GM23338 (cell line): ENCODE measurements at regions not wholly inside any gene's neighbourhood (a gene's known extent, or its start where the extent isn't known, plus 50 kb on each side); places are given as distances from the start of the nearest gene placed in this dataset.

Source experiments
- ATAC-seq: fragments of 200-7000 bp; cut with Tn5 transposase; 3 replicates; pipeline ENCODE4 v1.9.1; 2020
- DNase-seq: peaks from one replicate; pipeline ENCODE4 v3.0.0-alpha.2; 2015; ENCODE audit warnings: low spot score
- H2AFZ ChIP-seq: fragments of 200-600 bp; sonication (generic); 2 replicates; pipeline ENCODE4 v1.8.0; 2016; ENCODE audit warnings: antibody characterized with exemption, mild to moderate bottlenecking, moderate library complexity
- H3F3A ChIP-seq: fragments of 200-600 bp; sonication (generic); replicated peaks from 2 replicates; pipeline ENCODE4 v1.8.0; 2017; ENCODE audit warnings: antibody characterized with exemption, mixed run types, low read depth
- H3K27ac ChIP-seq: fragments of 200-600 bp; sonication (generic); 2 replicates; pipeline ENCODE4 v1.6.1; 2016; ENCODE audit warnings: low read depth
- H3K27me3 ChIP-seq: fragments of 200-600 bp; sonication (generic); 2 replicates; pipeline ENCODE4 v1.8.0; 2016; ENCODE audit warnings: mild to moderate bottlenecking, mixed run types, moderate library complexity; ENCODE audit not compliant: insufficient read depth
- H3K36me3 ChIP-seq: fragments of 200-600 bp; sonication (generic); 2 replicates; pipeline ENCODE4 v1.8.0; 2016; ENCODE audit warnings: mild to moderate bottlenecking; ENCODE audit not compliant: insufficient read depth
- H3K4me1 ChIP-seq: fragments of 200-600 bp; sonication (generic); 2 replicates; pipeline ENCODE4 v1.8.0; 2016; ENCODE audit warnings: mild to moderate bottlenecking, moderate library complexity; ENCODE audit not compliant: insufficient read depth
- H3K4me2 ChIP-seq: fragments of 200-600 bp; sonication (generic); 2 replicates; pipeline ENCODE4 v1.7.1; 2017; ENCODE audit warnings: mixed run types
- H3K4me3 ChIP-seq: fragments of 200-600 bp; sonication (generic); 2 replicates; pipeline ENCODE4 v1.6.1; 2016; ENCODE audit warnings: mixed run types
- H3K79me2 ChIP-seq: fragments of 200-600 bp; sonication (generic); replicated peaks from 2 replicates; pipeline ENCODE4 v1.8.0; 2017; ENCODE audit warnings: mild to moderate bottlenecking; ENCODE audit not compliant: insufficient read depth
- H3K9me2 ChIP-seq: fragments of 200-600 bp; sonication (generic); 2 replicates; pipeline ENCODE4 v1.8.0; 2017; ENCODE audit not compliant: insufficient read depth
- H4K20me1 ChIP-seq: fragments of 200-600 bp; sonication (generic); replicated peaks from 2 replicates; pipeline ENCODE4 v1.8.0; 2017; ENCODE audit warnings: mild to moderate bottlenecking; ENCODE audit not compliant: insufficient read depth
- H3K27ac Mint-ChIP-seq: 2 replicates; pipeline ENCODE4 v1.8.0; 2020; ENCODE audit warnings: inconsistent platforms, mild to moderate bottlenecking, moderate library complexity, mixed read lengths
- H3K27me3 Mint-ChIP-seq: 3 replicates; pipeline ENCODE4 v1.8.0; 2022; ENCODE audit warnings: low read depth, mild to moderate bottlenecking, moderate library complexity, mixed read lengths, inconsistent platforms; ENCODE audit not compliant: insufficient read depth, poor library complexity
- H3K36me3 Mint-ChIP-seq: 3 replicates; pipeline ENCODE4 v1.8.0; 2021; ENCODE audit warnings: low read depth, mild to moderate bottlenecking, inconsistent platforms, moderate library complexity, mixed read lengths
- H3K4me1 Mint-ChIP-seq: 3 replicates; pipeline ENCODE4 v1.8.0; 2020; ENCODE audit warnings: mild to moderate bottlenecking, inconsistent platforms, mixed read lengths
- H3K4me3 Mint-ChIP-seq: 3 replicates; pipeline ENCODE4 v1.8.0; 2021; ENCODE audit warnings: moderate library complexity, mild to moderate bottlenecking, inconsistent platforms, mixed read lengths
- H3K9me3 Mint-ChIP-seq: 3 replicates; pipeline ENCODE4 v1.8.0; 2020; ENCODE audit warnings: moderate library complexity, mild to moderate bottlenecking, inconsistent platforms, mixed read lengths
- CREB1 ChIP-seq: fragments of 250-450 bp; sonication (Bioruptor Pico); IDR thresholded peaks from 2 replicates; pipeline ENCODE4 v1.5.0; 2020; ENCODE audit warnings: low read depth, mild to moderate bottlenecking, moderate library complexity
- JUNB ChIP-seq: IDR thresholded peaks from one replicate; pipeline ENCODE4 v1.6.1; 2016; ENCODE audit warnings: antibody characterized with exemption; ENCODE audit not compliant: unreplicated experiment
- POLR2AphosphoS5 ChIP-seq: IDR thresholded peaks from 2 replicates; pipeline ENCODE4 v1.6.1; 2016; ENCODE audit warnings: antibody characterized with exemption, low read depth
- STAT1 ChIP-seq: IDR thresholded peaks from one replicate; pipeline ENCODE4 v1.6.1; 2016; ENCODE audit warnings: antibody characterized with exemption; ENCODE audit not compliant: unreplicated experiment
- ZNF114 ChIP-seq: fragments of 250-450 bp; sonication (Bioruptor Pico); IDR thresholded peaks from 2 replicates; pipeline ENCODE4 v1.5.0; 2020; ENCODE audit warnings: mild to moderate bottlenecking, moderate library complexity
- ZNF331 ChIP-seq: fragments of 250-450 bp; sonication (Bioruptor Pico); IDR thresholded peaks from 2 replicates; pipeline ENCODE4 v1.5.0; 2020; ENCODE audit warnings: low read depth, mild to moderate bottlenecking, moderate library complexity
- TF ChIP-seq, protein P1 (sequence below), 2 experiments: fragments of 200-600 bp in 1 of 2; sonication (generic) in 1 of 2; conservative IDR thresholded peaks; 2 replicates each; pipeline versions ENCODE4 v1.5.1 to v1.6.1; 2016 to 2017; ENCODE audit warnings: antibody characterized with exemption in 2 of 2, low read depth in 2 of 2, mild to moderate bottlenecking in 2 of 2, moderate library complexity in 1 of 2
- TF ChIP-seq, protein P2 (sequence below): fragments of 250-450 bp; sonication (Bioruptor Pico); IDR thresholded peaks from 2 replicates; pipeline ENCODE4 v1.5.0; 2020; ENCODE audit warnings: mild to moderate bottlenecking, moderate library complexity
- TF ChIP-seq, protein P3 (sequence below): IDR thresholded peaks from one replicate; pipeline ENCODE4 v1.6.1; 2018; ENCODE audit warnings: antibody characterized with exemption; ENCODE audit not compliant: unreplicated experiment
- TF ChIP-seq, protein P4 (sequence below): IDR thresholded peaks from 2 replicates; pipeline ENCODE4 v1.6.1; 2016; ENCODE audit warnings: antibody characterized with exemption

DNA sequence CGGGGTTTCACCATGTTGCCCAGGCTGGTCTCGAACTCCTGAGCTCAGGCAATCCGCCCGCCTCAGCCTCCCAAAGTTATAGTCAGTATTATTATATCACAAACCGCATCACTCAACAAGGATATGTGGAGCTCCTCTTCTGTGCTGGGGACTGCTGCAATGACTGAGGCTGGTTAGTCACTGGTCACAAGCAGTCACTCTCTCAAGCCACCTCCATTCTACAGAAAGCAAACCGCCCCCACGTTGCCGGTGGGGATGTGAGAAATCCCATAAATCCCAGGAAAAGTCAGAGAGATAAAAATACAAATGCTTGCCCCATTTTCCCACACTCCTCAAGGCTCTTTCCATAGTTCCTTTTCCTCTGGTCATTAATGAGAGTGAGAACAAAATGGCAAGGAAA, 155.7 kb downstream of the ADSS2 start:
- Histone ChIP-seq H2AFZ (no peak overlapping the region; the same call in 1 of the 2 replicates), H3K36me3 (no peaks in the 10 kb centered on the region), H3K4me1 (no peaks in the 10 kb centered on the region), H3K9me2 (no peaks in the 10 kb centered on the region), H3K27ac (no peak overlapping the region), H3K4me3 (no peak overlapping the region), H3K79me2 (no peaks in the 10 kb centered on the region), H3F3A (no peaks in the 10 kb centered on the region), H3K4me2 (no peak overlapping the region), H3K27me3 (no peaks in the 10 kb centered on the region), H4K20me1 (no peaks in the 10 kb centered on the region)
- Mint-ChIP-seq H3K9me3 (no peaks in the 10 kb centered on the region), H3K4me3 (no peak overlapping the region), H3K36me3 (no peaks in the 10 kb centered on the region), H3K27ac (no peak overlapping the region; the same call in 1 of the 2 replicates), H3K4me1 (peaks cover 4% of the 10 kb centered on the region; the same call in 1 of the 3 replicates), H3K27me3 (peaks cover 2% of the 10 kb centered on the region)
- TF ChIP-seq ZNF331 (CRISPR knock-in tag) (no peak), JUNB (no peak), ZNF114 (CRISPR knock-in tag) (no peak), CREB1 (CRISPR knock-in tag) (no peak), POLR2AphosphoS5 (no peak), STAT1 (no peak)
- TF ChIP-seq, protein P1, sequence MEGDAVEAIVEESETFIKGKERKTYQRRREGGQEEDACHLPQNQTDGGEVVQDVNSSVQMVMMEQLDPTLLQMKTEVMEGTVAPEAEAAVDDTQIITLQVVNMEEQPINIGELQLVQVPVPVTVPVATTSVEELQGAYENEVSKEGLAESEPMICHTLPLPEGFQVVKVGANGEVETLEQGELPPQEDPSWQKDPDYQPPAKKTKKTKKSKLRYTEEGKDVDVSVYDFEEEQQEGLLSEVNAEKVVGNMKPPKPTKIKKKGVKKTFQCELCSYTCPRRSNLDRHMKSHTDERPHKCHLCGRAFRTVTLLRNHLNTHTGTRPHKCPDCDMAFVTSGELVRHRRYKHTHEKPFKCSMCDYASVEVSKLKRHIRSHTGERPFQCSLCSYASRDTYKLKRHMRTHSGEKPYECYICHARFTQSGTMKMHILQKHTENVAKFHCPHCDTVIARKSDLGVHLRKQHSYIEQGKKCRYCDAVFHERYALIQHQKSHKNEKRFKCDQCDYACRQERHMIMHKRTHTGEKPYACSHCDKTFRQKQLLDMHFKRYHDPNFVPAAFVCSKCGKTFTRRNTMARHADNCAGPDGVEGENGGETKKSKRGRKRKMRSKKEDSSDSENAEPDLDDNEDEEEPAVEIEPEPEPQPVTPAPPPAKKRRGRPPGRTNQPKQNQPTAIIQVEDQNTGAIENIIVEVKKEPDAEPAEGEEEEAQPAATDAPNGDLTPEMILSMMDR (conservative IDR thresholded peaks at IDR 0.05; ENCODE audit: low read depth in 2 of 2), result no peak
- TF ChIP-seq, protein P2, sequence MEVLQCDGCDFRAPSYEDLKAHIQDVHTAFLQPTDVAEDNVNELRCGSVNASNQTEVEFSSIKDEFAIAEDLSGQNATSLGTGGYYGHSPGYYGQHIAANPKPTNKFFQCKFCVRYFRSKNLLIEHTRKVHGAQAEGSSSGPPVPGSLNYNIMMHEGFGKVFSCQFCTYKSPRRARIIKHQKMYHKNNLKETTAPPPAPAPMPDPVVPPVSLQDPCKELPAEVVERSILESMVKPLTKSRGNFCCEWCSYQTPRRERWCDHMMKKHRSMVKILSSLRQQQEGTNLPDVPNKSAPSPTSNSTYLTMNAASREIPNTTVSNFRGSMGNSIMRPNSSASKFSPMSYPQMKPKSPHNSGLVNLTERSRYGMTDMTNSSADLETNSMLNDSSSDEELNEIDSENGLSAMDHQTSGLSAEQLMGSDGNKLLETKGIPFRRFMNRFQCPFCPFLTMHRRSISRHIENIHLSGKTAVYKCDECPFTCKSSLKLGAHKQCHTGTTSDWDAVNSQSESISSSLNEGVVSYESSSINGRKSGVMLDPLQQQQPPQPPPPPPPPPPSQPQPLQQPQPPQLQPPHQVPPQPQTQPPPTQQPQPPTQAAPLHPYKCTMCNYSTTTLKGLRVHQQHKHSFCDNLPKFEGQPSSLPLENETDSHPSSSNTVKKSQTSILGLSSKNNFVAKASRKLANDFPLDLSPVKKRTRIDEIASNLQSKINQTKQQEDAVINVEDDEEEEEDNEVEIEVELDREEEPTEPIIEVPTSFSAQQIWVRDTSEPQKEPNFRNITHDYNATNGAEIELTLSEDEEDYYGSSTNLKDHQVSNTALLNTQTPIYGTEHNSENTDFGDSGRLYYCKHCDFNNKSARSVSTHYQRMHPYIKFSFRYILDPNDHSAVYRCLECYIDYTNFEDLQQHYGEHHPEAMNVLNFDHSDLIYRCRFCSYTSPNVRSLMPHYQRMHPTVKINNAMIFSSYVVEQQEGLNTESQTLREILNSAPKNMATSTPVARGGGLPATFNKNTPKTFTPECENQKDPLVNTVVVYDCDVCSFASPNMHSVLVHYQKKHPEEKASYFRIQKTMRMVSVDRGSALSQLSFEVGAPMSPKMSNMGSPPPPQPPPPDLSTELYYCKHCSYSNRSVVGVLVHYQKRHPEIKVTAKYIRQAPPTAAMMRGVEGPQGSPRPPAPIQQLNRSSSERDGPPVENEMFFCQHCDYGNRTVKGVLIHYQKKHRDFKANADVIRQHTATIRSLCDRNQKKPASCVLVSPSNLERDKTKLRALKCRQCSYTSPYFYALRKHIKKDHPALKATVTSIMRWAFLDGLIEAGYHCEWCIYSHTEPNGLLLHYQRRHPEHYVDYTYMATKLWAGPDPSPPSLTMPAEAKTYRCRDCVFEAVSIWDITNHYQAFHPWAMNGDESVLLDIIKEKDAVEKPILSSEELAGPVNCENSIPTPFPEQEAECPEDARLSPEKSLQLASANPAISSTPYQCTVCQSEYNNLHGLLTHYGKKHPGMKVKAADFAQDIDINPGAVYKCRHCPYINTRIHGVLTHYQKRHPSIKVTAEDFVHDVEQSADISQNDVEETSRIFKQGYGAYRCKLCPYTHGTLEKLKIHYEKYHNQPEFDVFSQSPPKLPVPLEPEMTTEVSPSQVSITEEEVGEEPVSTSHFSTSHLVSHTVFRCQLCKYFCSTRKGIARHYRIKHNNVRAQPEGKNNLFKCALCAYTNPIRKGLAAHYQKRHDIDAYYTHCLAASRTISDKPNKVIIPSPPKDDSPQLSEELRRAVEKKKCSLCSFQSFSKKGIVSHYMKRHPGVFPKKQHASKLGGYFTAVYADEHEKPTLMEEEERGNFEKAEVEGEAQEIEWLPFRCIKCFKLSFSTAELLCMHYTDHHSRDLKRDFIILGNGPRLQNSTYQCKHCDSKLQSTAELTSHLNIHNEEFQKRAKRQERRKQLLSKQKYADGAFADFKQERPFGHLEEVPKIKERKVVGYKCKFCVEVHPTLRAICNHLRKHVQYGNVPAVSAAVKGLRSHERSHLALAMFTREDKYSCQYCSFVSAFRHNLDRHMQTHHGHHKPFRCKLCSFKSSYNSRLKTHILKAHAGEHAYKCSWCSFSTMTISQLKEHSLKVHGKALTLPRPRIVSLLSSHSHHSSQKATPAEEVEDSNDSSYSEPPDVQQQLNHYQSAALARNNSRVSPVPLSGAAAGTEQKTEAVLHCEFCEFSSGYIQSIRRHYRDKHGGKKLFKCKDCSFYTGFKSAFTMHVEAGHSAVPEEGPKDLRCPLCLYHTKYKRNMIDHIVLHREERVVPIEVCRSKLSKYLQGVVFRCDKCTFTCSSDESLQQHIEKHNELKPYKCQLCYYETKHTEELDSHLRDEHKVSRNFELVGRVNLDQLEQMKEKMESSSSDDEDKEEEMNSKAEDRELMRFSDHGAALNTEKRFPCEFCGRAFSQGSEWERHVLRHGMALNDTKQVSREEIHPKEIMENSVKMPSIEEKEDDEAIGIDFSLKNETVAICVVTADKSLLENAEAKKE, result no peak
- TF ChIP-seq, protein P3, sequence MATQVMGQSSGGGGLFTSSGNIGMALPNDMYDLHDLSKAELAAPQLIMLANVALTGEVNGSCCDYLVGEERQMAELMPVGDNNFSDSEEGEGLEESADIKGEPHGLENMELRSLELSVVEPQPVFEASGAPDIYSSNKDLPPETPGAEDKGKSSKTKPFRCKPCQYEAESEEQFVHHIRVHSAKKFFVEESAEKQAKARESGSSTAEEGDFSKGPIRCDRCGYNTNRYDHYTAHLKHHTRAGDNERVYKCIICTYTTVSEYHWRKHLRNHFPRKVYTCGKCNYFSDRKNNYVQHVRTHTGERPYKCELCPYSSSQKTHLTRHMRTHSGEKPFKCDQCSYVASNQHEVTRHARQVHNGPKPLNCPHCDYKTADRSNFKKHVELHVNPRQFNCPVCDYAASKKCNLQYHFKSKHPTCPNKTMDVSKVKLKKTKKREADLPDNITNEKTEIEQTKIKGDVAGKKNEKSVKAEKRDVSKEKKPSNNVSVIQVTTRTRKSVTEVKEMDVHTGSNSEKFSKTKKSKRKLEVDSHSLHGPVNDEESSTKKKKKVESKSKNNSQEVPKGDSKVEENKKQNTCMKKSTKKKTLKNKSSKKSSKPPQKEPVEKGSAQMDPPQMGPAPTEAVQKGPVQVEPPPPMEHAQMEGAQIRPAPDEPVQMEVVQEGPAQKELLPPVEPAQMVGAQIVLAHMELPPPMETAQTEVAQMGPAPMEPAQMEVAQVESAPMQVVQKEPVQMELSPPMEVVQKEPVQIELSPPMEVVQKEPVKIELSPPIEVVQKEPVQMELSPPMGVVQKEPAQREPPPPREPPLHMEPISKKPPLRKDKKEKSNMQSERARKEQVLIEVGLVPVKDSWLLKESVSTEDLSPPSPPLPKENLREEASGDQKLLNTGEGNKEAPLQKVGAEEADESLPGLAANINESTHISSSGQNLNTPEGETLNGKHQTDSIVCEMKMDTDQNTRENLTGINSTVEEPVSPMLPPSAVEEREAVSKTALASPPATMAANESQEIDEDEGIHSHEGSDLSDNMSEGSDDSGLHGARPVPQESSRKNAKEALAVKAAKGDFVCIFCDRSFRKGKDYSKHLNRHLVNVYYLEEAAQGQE, result no peak
- TF ChIP-seq, protein P4, sequence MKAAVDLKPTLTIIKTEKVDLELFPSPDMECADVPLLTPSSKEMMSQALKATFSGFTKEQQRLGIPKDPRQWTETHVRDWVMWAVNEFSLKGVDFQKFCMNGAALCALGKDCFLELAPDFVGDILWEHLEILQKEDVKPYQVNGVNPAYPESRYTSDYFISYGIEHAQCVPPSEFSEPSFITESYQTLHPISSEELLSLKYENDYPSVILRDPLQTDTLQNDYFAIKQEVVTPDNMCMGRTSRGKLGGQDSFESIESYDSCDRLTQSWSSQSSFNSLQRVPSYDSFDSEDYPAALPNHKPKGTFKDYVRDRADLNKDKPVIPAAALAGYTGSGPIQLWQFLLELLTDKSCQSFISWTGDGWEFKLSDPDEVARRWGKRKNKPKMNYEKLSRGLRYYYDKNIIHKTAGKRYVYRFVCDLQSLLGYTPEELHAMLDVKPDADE, result no peak
- no peak for DNase-seq
- ATAC-seq, result no peak
